NCI-H748 (cell line): ENCODE measurements at regions not wholly inside any gene's neighbourhood (a gene's known extent, or its start where the extent isn't known, plus 50 kb on each side); places are given as distances from the start of the nearest gene placed in this dataset.
A peak's percentile ranks its signal among the peaks of the same experiment; 100 is the strongest.
"Not testable (repeated sequence)": the region's sequence is repeated elsewhere in the genome, so short reads cannot be mapped to it uniquely, and the experiment has no call there.

Experiments
- DNase-seq: peaks from one replicate; lab custom pipeline; 2025; ENCODE audit not compliant: unreplicated experiment; lab: John Stamatoyannopoulos, UW

DNA sequence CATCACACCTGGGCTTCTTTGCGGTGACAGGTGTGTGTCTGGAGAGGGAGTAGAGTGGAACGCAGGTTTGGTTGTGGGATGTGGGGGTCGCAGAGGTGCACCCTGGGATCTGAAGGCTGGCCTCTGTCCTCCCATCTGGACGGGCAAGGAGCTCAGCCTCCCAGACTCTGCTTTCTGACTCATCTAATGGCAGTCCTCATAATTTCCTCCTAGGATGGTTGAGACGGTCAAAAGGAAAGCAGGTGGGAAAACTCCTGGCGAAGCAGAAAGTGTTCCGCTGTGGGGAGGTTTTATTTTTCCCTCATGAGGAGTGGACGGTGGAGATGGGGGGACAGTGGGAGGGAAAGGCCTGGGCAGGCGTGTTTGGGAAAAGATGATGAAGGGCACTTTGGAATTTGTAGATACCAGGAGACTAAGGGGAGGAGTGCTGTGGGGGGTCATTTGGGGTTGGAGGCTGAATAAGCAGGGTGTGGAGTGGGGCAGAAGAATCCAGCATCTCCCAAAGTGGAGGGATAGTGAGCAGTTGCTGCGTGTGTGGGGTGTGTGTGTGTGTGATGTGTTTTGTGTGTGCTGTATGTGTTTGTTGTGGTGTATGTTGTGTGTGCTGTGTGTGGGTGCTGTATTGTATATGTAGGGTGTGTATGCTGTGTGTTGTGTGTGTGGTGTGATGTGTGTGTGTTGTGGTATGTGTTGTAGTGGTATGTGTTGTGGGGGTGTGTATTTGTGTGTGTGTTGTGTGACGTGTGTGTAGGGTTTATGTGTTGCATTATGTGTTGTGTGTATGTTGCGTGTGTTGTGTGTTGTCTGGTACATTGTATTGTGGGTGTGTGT is 97.2 kb upstream of the PODXL start:
- no peak for DNase-seq

DNA sequence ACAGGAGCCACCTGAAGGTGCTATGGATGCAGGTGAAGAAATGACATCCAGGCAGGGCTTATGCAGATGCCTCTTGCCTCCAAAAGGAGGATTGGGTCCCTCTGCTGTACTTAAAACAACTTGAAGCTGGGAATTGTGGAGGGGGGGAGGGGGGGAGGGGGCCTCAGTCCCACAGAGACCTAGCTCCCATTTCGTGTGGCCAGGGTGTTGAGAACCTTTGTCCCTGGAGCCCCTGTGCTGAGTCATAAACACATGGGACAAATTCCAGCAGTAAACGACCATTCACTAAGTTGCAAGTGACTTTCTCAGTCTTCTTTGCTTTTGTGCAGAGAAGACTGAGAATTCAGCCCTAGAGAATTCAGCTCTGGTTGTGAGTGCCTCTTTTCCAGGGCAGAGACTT is 96.5 kb upstream of the PODXL start:
- DNase-seq, result no peak

DNA sequence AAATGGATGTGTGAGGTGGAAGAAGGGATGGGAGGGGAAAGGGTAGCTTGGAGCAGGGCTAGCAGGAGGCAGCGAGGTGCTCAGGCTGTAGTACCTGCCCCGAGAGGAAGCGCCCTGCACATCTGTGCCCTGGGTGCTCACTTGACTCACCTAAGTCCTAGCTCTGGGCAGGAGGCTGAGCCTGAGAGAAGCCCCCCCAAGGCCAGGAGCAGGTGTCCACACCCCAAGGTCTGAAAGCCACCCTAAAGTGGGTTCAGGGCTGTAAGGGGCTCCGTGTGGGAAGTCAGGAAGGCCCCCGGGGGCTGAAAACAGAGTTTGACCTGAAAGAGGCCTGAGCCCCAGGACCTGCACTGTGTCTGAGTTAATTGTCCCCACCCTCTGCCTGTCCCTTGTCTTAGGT is 95.8 kb upstream of the PODXL start:
- no peak for DNase-seq

- no peak for DNase-seq
These were observed 93.5 kb upstream of the PODXL start for GRCh38 chr7:131649879-131650278.

GRCh38 chr7:131649003-131649541 is 92.6 kb upstream of the PODXL start:
- DNase-seq, result no peak

DNA sequence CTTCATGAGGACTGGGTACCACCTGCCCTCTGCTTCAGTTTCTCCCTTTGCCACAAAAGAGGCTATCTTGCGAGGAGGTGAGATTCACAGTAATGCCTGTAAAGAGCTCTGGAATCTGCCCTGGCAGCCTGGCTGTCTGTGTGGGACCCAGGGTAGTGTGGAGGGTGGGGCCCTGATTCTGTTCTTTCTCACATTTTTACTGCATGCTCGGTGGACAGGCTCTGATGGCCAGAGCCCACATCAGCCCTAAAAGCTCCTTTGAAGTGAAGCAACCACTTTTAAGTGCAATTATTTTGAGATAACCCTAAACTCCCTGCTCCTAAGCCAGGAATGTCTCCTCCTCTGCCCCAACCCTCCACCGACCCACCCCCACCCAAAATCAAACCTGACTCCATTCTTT is 92.1 kb upstream of the PODXL start:
- no peak for DNase-seq

GRCh38 chr7:131646203-131646602 is 89.8 kb upstream of the PODXL start:
- DNase-seq, result no peak

DNA sequence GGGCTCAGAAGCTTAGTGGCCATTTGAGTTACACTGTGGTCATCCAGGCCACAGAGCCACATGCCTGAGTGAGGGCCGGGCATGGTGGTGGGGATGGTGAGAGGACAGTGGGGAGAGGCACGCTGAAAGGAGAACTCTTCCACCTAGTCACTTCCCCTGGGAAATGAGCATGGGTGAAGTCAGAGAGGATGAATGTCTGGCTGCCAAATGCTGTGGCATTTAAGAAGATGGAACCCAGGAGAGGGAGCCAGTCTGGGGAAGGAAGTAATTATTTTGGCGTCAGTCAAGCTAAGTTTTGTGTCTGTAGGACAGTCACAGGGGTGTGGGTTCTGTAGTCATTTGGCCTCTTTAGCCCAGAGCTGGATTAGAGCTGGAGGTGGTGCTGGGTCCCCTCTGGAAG is 86.0 kb upstream of the PODXL start:
- no peak for DNase-seq

- no peak for DNase-seq
These were observed 84.3 kb upstream of the PODXL start for GRCh38 chr7:131640686-131641085.

DNA sequence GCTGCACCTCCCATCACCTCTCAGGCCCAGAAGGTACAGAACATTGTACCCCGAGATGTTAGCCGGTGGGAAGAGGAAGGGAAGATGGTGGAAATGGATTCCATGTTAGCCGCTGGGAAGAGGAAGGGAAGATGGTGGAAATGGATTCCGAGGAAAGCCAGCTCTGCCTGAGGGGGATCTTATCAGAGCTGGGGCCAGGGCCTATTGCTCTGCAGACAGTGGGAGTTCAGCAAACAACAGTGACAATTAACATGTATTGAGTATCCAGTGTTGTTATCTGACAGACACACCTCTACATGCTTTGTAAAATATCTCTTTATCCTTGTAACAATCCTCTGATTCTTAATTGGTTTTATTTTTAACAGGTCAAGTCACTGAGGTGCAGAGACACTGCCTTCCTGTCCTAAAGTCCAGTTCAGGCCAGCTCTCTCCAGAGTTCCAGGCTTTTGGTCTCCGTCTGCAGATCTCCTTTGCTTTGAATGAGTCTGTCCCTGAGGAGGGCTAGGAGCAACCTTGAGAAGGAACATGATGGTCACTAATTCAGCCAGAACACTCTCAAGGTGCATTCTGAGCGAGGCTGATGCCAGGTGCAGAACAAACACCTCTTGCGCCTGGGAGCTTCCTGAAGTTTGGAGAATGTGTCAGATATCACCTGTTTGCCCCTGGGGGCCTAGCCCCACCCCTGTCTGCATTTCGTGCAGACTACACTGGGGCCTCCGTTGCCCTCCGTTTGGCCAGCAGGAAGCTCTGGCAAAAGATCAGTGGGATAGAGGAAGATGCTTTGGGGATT is 82.4 kb upstream of the PODXL start:
- DNase-seq, result no peak

- no peak for DNase-seq
These were observed 81.4 kb upstream of the PODXL start for GRCh38 chr7:131637859-131638258.

GRCh38 chr7:131636092-131636491 is 79.7 kb upstream of the PODXL start:
- DNase-seq, result no peak

GRCh38 chr7:131634197-131634596 is 77.8 kb upstream of the PODXL start:
- DNase-seq, result not testable (repeated sequence)

GRCh38 chr7:131633342-131633843 is 77.0 kb upstream of the PODXL start:
- DNase-seq, result no peak

GRCh38 chr7:131630427-131630826 is 74.0 kb upstream of the PODXL start:
- no peak for DNase-seq

DNA sequence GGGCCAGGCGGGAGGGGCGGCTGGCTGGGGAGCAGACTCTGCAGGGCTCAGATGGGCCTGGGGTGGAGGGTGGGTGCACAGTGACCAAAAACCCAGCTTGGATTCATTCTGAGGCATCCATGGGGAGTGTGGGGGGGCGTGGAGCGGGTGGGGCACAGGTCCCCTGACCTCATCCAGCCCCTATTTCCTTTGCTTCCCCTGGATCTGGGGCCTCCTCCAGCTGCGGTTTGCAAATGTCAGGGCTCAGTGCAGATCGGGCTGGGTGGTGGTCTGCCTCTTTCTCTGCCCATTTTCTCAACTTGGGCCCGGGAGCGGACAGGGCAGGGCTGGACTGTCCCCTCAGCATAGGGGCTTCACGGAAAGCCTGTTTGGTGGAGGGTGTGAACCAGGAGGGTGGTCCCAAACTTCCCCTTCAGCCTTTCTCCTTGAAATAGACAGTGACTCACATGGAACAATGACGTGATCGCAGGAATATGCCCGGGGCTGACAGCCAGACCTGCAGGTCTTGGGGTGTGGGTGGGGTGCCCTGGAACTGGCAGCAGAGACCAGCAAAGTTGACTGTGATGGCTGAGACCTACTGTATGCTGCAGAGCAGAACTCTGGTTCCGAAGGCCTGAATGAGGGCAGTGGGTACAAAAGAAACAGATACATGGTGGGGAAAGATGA is 72.9 kb upstream of the PODXL start:
- no peak for DNase-seq

DNA sequence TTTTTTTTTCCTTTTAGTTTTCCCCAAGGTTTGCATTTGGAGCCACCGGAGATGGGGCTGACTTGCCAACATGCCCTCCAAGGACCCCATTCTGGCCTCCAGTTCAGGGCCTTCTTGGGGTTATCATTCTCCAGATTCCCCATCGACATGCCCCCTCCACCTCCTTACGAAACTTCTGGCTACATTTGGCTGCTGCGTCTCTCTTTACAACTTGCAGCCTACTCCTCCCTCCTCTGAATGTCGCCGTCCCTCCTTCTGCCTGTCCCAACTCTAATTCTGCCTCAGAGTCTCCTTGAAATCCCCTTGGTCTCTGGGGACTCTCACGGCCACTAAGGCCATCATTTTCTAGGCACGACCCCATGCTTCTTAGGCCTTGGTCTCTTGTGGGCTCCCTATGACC is 72.2 kb upstream of the PODXL start:
- DNase-seq, result no peak

DNA sequence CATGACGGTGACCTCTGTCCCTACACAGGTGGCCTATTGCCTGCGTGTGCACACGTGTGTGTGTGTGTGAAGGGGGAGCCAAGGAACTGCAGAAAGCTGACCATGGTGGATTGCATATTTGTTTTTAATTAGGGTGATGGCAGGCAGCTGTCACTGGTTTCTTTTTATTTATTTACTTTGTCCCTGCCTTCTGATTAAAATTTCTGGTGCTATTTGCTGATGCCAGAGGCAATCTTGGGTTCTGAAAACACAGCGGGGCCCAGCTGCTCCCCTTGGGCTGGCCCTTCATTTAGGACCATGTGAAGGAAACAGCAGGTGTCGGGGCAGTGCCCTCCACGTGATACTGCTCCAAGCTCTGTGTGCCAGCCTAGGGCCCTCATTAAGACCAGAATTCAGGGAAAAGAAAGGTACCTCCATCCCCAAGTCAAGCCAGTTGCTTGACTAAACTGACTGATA is 71.3 kb upstream of the PODXL start:
- peak; percentile 80 for DNase-seq

DNA sequence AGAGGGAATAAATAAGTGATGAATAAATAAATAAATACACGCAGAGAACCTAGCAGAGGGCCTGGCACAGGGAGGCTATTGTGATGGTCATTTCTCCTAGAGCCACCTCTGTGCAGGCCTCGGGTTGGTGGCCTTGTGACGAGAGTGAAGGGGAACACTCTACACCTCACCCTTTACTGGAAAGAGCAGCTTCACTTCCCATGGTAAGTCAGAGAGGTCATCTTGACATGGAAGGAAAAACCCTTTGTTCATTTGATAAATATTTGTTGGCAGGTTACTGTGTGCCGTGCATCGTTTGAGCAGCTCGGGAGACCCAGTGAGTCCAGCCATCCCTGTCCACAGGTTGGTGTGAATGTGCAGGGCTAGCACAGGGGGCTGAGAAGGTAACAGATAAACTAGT is 70.2 kb upstream of the PODXL start:
- no peak for DNase-seq

DNA sequence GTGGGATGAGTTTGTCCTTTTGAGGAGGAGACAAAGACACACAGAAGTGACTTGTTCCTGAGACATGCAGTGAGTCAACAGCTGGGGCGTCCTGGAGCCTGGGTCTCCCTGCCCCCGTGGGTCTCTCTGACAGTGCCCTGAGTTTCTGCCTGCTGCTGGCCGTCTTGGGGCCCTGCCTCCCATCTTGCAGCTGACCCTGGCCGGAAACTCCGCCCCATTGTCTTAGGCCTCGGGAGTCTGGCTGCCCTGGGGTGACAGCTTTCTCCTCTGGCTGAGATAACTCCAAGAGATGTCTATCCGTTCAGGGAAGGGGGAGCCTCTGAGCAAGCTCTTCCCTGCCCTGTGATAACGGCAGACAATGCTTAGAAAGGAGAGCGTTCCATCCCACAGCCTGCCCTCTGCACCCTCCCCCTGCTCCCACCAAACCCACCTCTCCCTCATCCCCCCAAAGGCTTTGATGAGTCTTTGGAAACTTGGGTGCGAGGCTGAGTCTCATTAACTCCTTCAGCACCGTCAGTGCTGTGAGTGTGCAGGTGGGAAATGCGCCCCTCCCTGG is 69.5 kb upstream of the PODXL start:
- DNase-seq, result no peak

DNA sequence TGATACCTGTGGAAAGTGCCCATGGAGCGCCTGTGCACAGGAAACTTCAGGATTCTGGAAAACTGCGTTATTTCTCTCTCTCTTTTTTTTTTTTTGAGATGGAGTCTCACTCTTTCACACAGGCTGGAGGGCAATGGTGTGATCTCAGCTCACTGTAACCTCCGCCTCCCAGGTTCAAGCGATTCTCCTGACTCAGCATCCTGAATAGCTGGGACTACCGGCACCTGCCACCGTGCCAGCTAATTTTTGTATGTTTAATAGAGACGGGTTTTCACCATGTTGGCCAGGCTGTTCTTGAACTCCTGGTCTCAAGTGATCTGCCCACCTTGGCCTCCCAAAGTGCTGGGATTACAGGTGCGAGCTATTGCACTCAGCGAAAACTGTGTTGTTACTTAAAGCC is 68.9 kb upstream of the PODXL start:
- DNase-seq, result not testable (repeated sequence)
